ENCODE measurements at regions not wholly inside any gene's neighbourhood (a gene's known extent, or its start where the extent isn't known, plus 50 kb on each side); places are given as distances from the start of the nearest gene placed in this dataset.

DNA sequence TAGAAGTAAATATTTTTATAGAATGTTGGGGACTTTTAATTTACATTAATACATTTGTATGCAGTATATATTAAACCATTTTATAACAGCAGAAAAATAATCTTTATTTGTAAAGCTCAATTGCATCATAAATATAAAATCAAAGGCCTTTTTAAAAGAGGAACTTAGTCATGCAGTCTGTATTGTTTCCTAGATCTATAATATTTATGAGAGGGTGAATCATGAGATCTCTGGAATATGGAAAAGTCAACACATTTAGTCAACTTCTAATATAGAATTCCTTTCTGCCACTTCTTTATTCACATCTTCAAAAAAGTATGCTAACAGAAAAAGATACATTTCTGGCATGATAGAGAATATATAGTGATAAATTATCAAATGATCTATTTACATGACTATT lies 410.3 kb upstream of the ZNF385D start:
- TF ChIP-seq, protein P1, sequence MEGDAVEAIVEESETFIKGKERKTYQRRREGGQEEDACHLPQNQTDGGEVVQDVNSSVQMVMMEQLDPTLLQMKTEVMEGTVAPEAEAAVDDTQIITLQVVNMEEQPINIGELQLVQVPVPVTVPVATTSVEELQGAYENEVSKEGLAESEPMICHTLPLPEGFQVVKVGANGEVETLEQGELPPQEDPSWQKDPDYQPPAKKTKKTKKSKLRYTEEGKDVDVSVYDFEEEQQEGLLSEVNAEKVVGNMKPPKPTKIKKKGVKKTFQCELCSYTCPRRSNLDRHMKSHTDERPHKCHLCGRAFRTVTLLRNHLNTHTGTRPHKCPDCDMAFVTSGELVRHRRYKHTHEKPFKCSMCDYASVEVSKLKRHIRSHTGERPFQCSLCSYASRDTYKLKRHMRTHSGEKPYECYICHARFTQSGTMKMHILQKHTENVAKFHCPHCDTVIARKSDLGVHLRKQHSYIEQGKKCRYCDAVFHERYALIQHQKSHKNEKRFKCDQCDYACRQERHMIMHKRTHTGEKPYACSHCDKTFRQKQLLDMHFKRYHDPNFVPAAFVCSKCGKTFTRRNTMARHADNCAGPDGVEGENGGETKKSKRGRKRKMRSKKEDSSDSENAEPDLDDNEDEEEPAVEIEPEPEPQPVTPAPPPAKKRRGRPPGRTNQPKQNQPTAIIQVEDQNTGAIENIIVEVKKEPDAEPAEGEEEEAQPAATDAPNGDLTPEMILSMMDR (IDR thresholded peaks at IDR 0.05): no peak
- TF ChIP-seq ZFX (IDR thresholded peaks at IDR 0.05; ENCODE audit: borderline replicate concordance): no peak

Data from 22Rv1 (cell line).